Heart left ventricle (tissue), 16 donors: ENCODE measurements at regions not wholly inside any gene's neighbourhood (a gene's known extent, or its start where the extent isn't known, plus 50 kb on each side); places are given as distances from the start of the nearest gene placed in this dataset.
"Not testable (repeated sequence)": the region's sequence is repeated elsewhere in the genome, so short reads cannot be mapped to it uniquely, and the experiment has no call there.

Experiments
- ATAC-seq, 4 donors: fragments of 200-7000 bp; cut with Tn5 transposase; one replicate each; pipeline ENCODE4 v1.9.1; 2020 to 2022; ENCODE audit warnings: moderate library complexity in 4 of 4, mild to moderate bottlenecking in 3 of 4, moderate number of reproducible peaks in 1 of 4
- DNase-seq, 5 donors: peaks; one replicate each; pipeline ENCODE4 v3.0.0-alpha.2; 2020
- H3K27ac ChIP-seq, 12 donors: fragments of 200-600 bp; sonication (generic) in 4 of 12; one replicate each; pipeline versions ENCODE4 v1.5.0 to v1.8.0; 2016 to 2022; ENCODE audit warnings: mild to moderate bottlenecking in 2 of 12
- H3K27me3 ChIP-seq, 9 donors: fragments of 200-600 bp; sonication (generic) in 2 of 9; one replicate each; pipeline versions ENCODE4 v1.5.1 to v1.8.0; 2016 to 2022; ENCODE audit warnings: mild to moderate bottlenecking in 3 of 9
- H3K36me3 ChIP-seq, 9 donors: fragments of 200-600 bp; sonication (generic) in 2 of 9; one replicate each; pipeline versions ENCODE4 v1.5.0 to v1.8.0; 2018 to 2022; ENCODE audit warnings: mild to moderate bottlenecking in 2 of 9
- H3K4me1 ChIP-seq, 12 donors: fragments of 200-600 bp; sonication (generic) in 4 of 12; one replicate each; pipeline versions ENCODE4 v1.5.0 to v1.8.0; 2016 to 2022; ENCODE audit warnings: mild to moderate bottlenecking in 3 of 12
- H3K4me3 ChIP-seq, 12 donors: fragments of 200-600 bp; sonication (generic) in 4 of 12; one replicate each; pipeline versions ENCODE4 v1.5.0 to v1.8.0; 2017 to 2022; ENCODE audit warnings: mild to moderate bottlenecking in 9 of 12, moderate library complexity in 4 of 12
- H3K9me3 ChIP-seq, 12 donors: fragments of 200-600 bp; sonication (generic) in 4 of 12; one replicate each; pipeline versions ENCODE4 v1.5.0 to v1.8.0; 2016 to 2022; ENCODE audit warnings: mild to moderate bottlenecking in 1 of 12
- POLR2A ChIP-seq, 2 donors: fragments of 450-650 bp; IDR thresholded peaks; one replicate each; pipeline ENCODE4 v1.6.1; 2017; ENCODE audit warnings: antibody characterized with exemption in 2 of 2, mild to moderate bottlenecking in 2 of 2, moderate library complexity in 2 of 2
- WGBS, 4 donors: extraction: QIAGEN DNeasy Blood & Tissue Kit in 2 of 4; methylation state at CpG; one replicate each; pipeline versions ENCODE4 v1.1.5 to v1.1.7; 2013 to 2018; 5-methylcytosine and 5-hydroxymethylcytosine counted together
- intact Hi-C, 10 donors: fragments of 100-400 bp; cut with DNase I; formaldehyde crosslinking; loops; one replicate each; pipeline versions ENCODE4 v1.11.1 to v1.14.2; 2022
- TF ChIP-seq, protein P1 (sequence below), 12 donors: fragments of 200-600 bp; sonication (generic) in 4 of 12; IDR thresholded peaks; one replicate each; pipeline versions ENCODE4 v1.5.0 to v1.8.0; 2018 to 2022; ENCODE audit warnings: antibody characterized with exemption in 12 of 12, mild to moderate bottlenecking in 5 of 12
- donor health status: ischemic (EF 13 %, LVEDD 7.1; RV severe dilation, severe dysfunction).
- donor health status: healthy with polysubstance abuse.
- donor health status: DM: no; HTN: yes; CAD: no.
- donor health status: DM: no; HTN: no; CAD: no.
- donor health status: ischemic (EF 25% LVEDD 6.9; RV normal size, moderate dysfunction).
- donor health status: ischemic (EF 25% LVEDD 5.7; RV mildly dilated, moderate dysfunction).
- donor health status: healthy.
- donor health status: DM: yes; HTN: yes; CAD: no.
- donor health status: ischemic (EF 35%, LVEDD 5.7; RV mildly dilated, moderate dysfunction).
- donor health status: nonischemic (EF 11% LVEDD 7.7; RV severe dilation, severe dysfunction).
- donor health status: DM: yes; HTN: yes; CAD: no.
- donor health status: PGD.
- donor health status: ischemic (EF 29% LVEDD 5.4; RV normal size, mild dysfunction).
- donor health status: nonischemic (EF 23%, LVEDD 6.1; RV moderate dilation, normal function).

DNA sequence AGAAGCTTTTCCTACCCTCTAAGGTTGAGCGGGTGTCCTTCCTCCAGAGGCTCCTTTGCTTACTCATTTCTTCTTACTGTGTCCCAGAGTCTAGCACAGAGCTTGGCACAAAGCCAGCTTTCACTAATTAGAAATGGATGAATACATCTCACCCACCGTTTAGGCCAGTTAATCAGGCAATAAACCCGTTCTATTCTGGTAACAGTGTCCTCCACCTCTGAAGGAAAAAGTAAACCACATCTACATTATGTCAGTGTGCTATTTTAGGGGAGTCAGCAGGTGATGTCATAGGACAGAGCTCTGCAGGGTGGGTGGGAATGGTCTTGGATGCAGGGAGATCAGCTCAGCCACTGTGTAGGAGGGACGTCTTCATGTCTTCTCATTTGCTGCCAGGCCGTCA is 109.2 kb downstream of the OSTF1 start:
- peaks cover 0 to 6% (median 0%) of the 10 kb centered on the region in 12 donors for H3K4me1 ChIP-seq
- DNase-seq (no peak), ATAC-seq (peak in 2 of 4 donors; percentile 31 to 45)
- H3K27me3 ChIP-seq = no peaks in the 10 kb centered on the region
- no peaks in the 10 kb centered on the region for H3K36me3 ChIP-seq
- intact Hi-C loops = loop anchor here in 7 of 10 donors (5.0 to 10.0 kb wide), 5 partner anchors 667 to 1107 kb away; no protein-coding TSS in a partner anchor
- no peaks in the 10 kb centered on the region for H3K9me3 ChIP-seq
- H3K27ac ChIP-seq = no peak overlapping the region
- 23 to 29% (median 26%) methylated on average over 5 of the region's 5 CpGs for WGBS, 4 donors
- TF ChIP-seq, protein P1, sequence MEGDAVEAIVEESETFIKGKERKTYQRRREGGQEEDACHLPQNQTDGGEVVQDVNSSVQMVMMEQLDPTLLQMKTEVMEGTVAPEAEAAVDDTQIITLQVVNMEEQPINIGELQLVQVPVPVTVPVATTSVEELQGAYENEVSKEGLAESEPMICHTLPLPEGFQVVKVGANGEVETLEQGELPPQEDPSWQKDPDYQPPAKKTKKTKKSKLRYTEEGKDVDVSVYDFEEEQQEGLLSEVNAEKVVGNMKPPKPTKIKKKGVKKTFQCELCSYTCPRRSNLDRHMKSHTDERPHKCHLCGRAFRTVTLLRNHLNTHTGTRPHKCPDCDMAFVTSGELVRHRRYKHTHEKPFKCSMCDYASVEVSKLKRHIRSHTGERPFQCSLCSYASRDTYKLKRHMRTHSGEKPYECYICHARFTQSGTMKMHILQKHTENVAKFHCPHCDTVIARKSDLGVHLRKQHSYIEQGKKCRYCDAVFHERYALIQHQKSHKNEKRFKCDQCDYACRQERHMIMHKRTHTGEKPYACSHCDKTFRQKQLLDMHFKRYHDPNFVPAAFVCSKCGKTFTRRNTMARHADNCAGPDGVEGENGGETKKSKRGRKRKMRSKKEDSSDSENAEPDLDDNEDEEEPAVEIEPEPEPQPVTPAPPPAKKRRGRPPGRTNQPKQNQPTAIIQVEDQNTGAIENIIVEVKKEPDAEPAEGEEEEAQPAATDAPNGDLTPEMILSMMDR (IDR thresholded peaks at IDR 0.05) = no peak
- TF ChIP-seq POLR2A (IDR thresholded peaks at IDR 0.05) = no peak
- H3K4me3 ChIP-seq = no peak overlapping the region

DNA sequence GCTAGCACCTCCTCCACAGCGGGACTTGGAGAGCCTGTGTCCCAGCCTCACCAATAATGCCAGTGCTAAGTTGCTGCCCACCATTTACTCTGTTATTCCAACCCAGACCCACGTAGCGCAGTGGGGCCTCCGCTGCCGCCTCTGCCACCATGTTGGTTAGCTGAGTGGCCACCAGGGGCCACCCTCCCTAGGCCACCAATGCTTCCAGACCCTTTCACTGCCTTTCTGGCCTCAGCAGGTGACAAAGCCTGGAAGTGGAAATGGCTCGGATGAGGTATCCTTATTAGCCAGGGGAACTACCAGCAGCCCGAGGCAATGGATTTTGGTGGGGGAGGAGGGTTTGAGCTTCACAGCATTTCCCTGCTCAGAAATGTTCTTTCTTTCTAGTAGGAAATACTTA is 110.1 kb downstream of the OSTF1 start:
- H3K9me3 ChIP-seq = no peaks in the 10 kb centered on the region
- 87 to 94% (median 92%) methylated on average over 7 of the region's 7 CpGs for WGBS, 4 donors
- no peak overlapping the region for H3K4me3 ChIP-seq
- H3K4me1 ChIP-seq = peaks cover 0 to 6% (median 0%) of the 10 kb centered on the region in 12 donors
- DNase-seq (no peak), ATAC-seq (no peak)
- no peak overlapping the region for H3K27ac ChIP-seq
- no peaks in the 10 kb centered on the region for H3K36me3 ChIP-seq
- no peaks in the 10 kb centered on the region for H3K27me3 ChIP-seq
- intact Hi-C loops = loop anchor here in 7 of 10 donors (5.0 to 10.0 kb wide), 5 partner anchors 666 to 1106 kb away; no protein-coding TSS in a partner anchor
- TF ChIP-seq POLR2A (IDR thresholded peaks at IDR 0.05) = no peak
- TF ChIP-seq, protein P1 (IDR thresholded peaks at IDR 0.05) = no peak

DNA sequence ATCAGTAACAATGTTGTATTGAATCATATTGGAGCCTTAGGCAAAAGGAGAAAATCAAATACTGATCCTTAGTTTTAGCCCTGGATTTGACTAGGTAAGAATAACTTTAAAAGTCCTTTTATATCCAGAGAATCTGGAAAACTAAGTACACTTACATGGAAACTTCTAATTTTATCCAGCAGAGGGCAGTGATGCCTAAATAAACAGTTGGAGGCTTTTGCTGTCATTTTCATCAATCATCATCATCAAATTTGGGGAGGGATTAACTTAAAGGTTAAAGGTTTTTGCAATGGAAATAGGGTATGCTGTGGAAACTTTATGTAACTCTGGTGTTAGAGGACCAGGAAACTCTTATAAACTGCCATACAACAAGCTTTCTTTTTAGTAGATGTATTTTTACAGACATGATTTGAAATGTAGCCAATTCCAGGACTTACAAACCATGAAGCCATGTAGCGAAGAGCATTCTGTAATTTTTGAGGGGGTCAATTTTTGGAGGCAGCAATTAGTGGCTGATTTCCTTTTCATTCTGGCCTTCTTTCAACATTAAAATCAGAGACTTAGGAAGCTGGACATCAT is 112.7 kb downstream of the OSTF1 start:
- no peak for TF ChIP-seq POLR2A (IDR thresholded peaks at IDR 0.05)
- TF ChIP-seq, protein P1 (IDR thresholded peaks at IDR 0.05) = peak; percentile 50 to 73 (median 66)
- H3K9me3 ChIP-seq = no peaks in the 10 kb centered on the region
- H3K27ac ChIP-seq = no peak overlapping the region
- no peaks in the 10 kb centered on the region for H3K27me3 ChIP-seq
- WGBS, 4 donors = 73 to 78% (median 75%) methylated on average over 1 of the region's 1 CpG
- peaks cover 0 to 6% (median 0%) of the 10 kb centered on the region in 12 donors for H3K4me1 ChIP-seq
- H3K4me3 ChIP-seq = no peak overlapping the region
- ATAC-seq (no peak), DNase-seq (no peak)
- no peaks in the 10 kb centered on the region for H3K36me3 ChIP-seq
- intact Hi-C loops = loop anchor here in 6 of 10 donors (2.0 to 10.0 kb wide), 4 partner anchors 666 to 1104 kb away; no protein-coding TSS in a partner anchor

DNA sequence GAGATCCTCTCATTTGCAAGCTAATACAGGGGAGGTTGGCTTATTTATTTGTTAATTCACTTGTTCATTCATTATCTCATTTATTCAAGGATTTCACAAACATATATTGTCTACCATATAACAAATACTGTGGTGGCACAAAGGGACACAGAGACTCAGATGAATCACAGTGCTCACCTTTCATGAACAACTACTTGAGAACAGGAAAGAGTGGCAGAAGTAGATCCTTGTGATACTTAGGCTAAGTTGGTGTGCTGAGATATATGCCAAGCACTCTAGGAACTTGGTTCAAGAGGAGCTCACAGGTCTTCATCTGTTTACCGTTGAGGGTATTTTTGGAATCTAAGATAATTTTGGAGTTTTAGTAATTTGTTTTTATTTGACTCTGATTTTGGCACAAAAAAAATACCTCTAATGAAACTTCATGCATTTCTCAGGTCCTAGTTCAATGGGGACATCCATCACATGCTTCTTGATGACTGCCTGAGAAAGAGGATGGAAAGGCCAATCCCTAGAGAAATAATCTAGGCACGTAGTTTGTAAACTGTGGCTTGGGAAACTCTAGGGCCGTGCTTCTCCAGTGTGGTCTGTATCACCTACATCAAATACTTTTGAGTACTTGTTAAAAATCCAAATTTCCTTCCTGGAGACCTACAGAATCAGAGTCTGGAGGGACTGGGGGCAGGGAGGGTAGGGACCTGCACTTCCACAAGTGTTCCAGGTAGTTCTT is 113.3 kb downstream of the OSTF1 start:
- intact Hi-C loops = loop anchor here in 6 of 10 donors (2.0 to 10.0 kb wide), 4 partner anchors 666 to 1103 kb away; no protein-coding TSS in a partner anchor
- H3K9me3 ChIP-seq = no peaks in the 10 kb centered on the region

DNA sequence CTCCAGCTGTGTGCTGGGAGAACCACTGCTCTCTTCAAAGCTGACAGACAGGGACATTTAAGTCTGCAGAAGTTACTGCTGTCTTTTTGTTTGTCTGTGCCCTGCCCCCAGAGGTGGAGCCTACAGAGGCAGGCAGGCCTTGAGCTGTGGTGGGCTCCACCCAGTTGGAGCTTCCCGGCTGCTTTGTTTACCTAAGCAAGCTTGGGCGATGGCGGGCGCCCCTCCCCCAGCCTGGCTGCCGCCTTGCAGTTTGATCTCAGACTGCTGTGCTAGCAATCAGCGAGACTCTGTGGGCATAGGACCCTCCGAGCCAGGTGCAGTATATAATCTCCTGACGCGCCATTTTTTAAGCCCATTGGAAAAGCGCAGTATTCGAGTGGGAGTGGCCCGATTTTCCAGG is 119.7 kb downstream of the OSTF1 start:
- intact Hi-C loops = loop anchor here in 1 of 10 donors (10.0 kb wide), 1 partner anchor 1097 kb away; no protein-coding TSS in a partner anchor
- 91 to 97% (median 94%) methylated on average over 7 to 12 of the region's 12 CpGs for WGBS, 4 donors
- not testable (repeated sequence) for H3K27ac ChIP-seq, H3K4me1 ChIP-seq, ATAC-seq, H3K4me3 ChIP-seq, H3K27me3 ChIP-seq, DNase-seq, H3K9me3 ChIP-seq, H3K36me3 ChIP-seq

More for the DNA sequence above, 113.3 kb downstream of the OSTF1 start:
- Histone ChIP-seq H3K27ac (no peak overlapping the region), H3K4me1 (peaks cover 0 to 6% (median 0%) of the 10 kb centered on the region in 12 donors), H3K36me3 (no peaks in the 10 kb centered on the region), H3K27me3 (no peaks in the 10 kb centered on the region), H3K4me3 (no peak overlapping the region)
- 78 to 84% (median 82%) methylated on average over 3 of the region's 3 CpGs for WGBS, 4 donors
- ATAC-seq = no peak
- no peak for DNase-seq
- TF ChIP-seq POLR2A (IDR thresholded peaks at IDR 0.05) = no peak
- TF ChIP-seq, protein P1 (IDR thresholded peaks at IDR 0.05) = no peak
